ENCODE measurements at regions not wholly inside any gene's neighbourhood (a gene's known extent, or its start where the extent isn't known, plus 50 kb on each side); places are given as distances from the start of the nearest gene placed in this dataset.

GRCh38 chr16:72537664-72538063 lies 365.7 kb upstream of the PMFBP1 start:
- TF ChIP-seq TAF1 (IDR thresholded peaks at IDR 0.05; ENCODE audit: low read depth, low read length): no peak
- TF ChIP-seq POLR2A (IDR thresholded peaks at IDR 0.05; ENCODE audit: low read depth, low read length): no peak

Measured in GM12891 (cell line).